HepG2 (cell line): ENCODE measurements at regions not wholly inside any gene's neighbourhood (a gene's known extent, or its start where the extent isn't known, plus 50 kb on each side); places are given as distances from the start of the nearest gene placed in this dataset.

Source experiments
- IRF2 ChIP-seq: IDR thresholded peaks from 2 replicates; pipeline ENCODE4 v1.6.1; 2018; ENCODE audit warnings: missing genetic modification reagents, missing compliant biosample characterization
- KDM4B ChIP-seq: sonication (generic); formaldehyde crosslinking; IDR thresholded peaks from 2 replicates; pipeline ENCODE4 v1.4.0; 2020; ENCODE audit warnings: missing genetic modification reagents
- MAZ ChIP-seq, 2 experiments: sonication (generic) in 1 of 2; formaldehyde crosslinking in 1 of 2; IDR thresholded peaks; 2 replicates each; pipeline versions ENCODE4 v1.5.0 to v1.6.1; 2012 to 2020; ENCODE audit warnings: low read depth in 2 of 2, mild to moderate bottlenecking in 2 of 2, borderline replicate concordance in 1 of 2, improper control_type of control experiment in 1 of 2, low read length in 1 of 2, missing genetic modification reagents in 1 of 2, moderate library complexity in 1 of 2
- POLR2A ChIP-seq, 2 experiments: IDR thresholded peaks; 2 replicates each; pipeline ENCODE4 v1.6.1; 2011; ENCODE audit warnings: low read depth in 2 of 2, low read length in 2 of 2, mild to moderate bottlenecking in 1 of 2, moderate library complexity in 1 of 2; ENCODE audit not compliant: insufficient read depth in 1 of 2
- TCF7L2 ChIP-seq: IDR thresholded peaks from 2 replicates; pipeline ENCODE4 v1.6.1; 2011; ENCODE audit warnings: mild to moderate bottlenecking, low read depth, low read length, moderate library complexity
- TEAD2 ChIP-seq: sonication (generic); formaldehyde crosslinking; IDR thresholded peaks from 2 replicates; pipeline ENCODE4 v1.9.0; 2021; ENCODE audit warnings: missing genetic modification reagents
- ZNF720 ChIP-seq: sonication (generic); formaldehyde crosslinking; IDR thresholded peaks from 2 replicates; pipeline ENCODE4 v1.4.0; 2020; ENCODE audit warnings: missing genetic modification reagents
- ZNF850 ChIP-seq: sonication (generic); formaldehyde crosslinking; conservative IDR thresholded peaks from 2 replicates; pipeline ENCODE4 v1.9.0; 2021; ENCODE audit warnings: mild to moderate bottlenecking, missing genetic modification reagents
- TF ChIP-seq, protein P1 (sequence below): sonication (generic); formaldehyde crosslinking; IDR thresholded peaks from 2 replicates; pipeline ENCODE4 v1.4.0; 2020; ENCODE audit warnings: low read depth, mild to moderate bottlenecking, missing genetic modification reagents
- TF ChIP-seq, protein P2 (sequence below), 2 experiments: sonication (generic) in 1 of 2; formaldehyde crosslinking in 1 of 2; IDR thresholded peaks; 2 replicates each; pipeline versions ENCODE4 v1.4.0 to v1.6.1; 2018 to 2020; ENCODE audit warnings: missing genetic modification reagents in 2 of 2, borderline replicate concordance in 1 of 2, low read depth in 1 of 2, mild to moderate bottlenecking in 1 of 2, missing biosample characterization in 1 of 2

DNA sequence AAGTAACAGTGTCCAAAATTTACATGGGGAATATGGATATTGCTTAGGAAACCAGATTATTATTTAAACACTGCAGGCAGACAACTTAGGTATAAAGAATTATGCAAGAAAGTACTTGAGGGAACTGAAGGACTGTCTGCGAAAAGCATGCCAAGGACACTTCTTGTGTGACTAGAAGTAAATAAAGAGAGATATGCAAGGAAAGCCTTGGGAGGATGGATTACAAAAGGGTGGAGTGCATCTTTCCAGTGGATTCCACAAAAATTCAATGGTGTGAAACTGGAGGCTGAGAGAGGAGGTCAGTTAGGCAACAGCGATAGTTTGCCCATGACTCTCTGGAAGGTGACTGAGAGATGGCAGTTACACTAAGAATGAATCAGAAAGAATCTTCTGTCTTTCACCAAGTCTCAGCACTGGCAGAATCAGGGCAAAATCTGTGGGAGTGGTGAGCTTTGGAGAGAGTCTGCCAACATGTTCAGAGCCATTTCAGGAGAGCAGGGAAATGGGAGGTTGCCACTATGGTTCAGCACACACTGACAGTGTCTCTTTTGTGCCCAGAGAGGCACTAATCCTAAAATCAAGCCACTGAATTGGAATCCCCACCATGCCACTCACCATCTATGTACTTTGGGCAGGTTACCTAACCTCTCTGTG lies 331.6 kb downstream of the BMPER start:
- TF ChIP-seq IRF2 (CRISPR knock-in tag): no peak
- TF ChIP-seq KDM4B (CRISPR knock-in tag): no peak
- no peak for TF ChIP-seq POLR2A (IDR thresholded peaks at IDR 0.05; ENCODE audit: insufficient read depth in 1 of 2, low read depth in 2 of 2, low read length in 2 of 2)
- no peak for TF ChIP-seq TEAD2 (CRISPR knock-in tag)
- TF ChIP-seq MAZ (IDR thresholded peaks at IDR 0.05; ENCODE audit: borderline replicate concordance, low read depth, low read length): no peak
- no peak for TF ChIP-seq MAZ (CRISPR knock-in tag; IDR thresholded peaks at IDR 0.05; ENCODE audit: low read depth)
- TF ChIP-seq, protein P1, sequence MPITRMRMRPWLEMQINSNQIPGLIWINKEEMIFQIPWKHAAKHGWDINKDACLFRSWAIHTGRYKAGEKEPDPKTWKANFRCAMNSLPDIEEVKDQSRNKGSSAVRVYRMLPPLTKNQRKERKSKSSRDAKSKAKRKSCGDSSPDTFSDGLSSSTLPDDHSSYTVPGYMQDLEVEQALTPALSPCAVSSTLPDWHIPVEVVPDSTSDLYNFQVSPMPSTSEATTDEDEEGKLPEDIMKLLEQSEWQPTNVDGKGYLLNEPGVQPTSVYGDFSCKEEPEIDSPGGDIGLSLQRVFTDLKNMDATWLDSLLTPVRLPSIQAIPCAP (CRISPR knock-in tag): no peak
- TF ChIP-seq ZNF850 (CRISPR knock-in tag): no peak
- TF ChIP-seq, protein P2, sequence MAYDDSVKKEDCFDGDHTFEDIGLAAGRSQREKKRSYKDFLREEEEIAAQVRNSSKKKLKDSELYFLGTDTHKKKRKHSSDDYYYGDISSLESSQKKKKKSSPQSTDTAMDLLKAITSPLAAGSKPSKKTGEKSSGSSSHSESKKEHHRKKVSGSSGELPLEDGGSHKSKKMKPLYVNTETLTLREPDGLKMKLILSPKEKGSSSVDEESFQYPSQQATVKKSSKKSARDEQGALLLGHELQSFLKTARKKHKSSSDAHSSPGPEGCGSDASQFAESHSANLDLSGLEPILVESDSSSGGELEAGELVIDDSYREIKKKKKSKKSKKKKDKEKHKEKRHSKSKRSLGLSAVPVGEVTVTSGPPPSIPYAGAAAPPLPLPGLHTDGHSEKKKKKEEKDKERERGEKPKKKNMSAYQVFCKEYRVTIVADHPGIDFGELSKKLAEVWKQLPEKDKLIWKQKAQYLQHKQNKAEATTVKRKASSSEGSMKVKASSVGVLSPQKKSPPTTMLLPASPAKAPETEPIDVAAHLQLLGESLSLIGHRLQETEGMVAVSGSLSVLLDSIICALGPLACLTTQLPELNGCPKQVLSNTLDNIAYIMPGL (CRISPR knock-in tag; IDR thresholded peaks at IDR 0.05; ENCODE audit: borderline replicate concordance in 1 of 2, low read depth in 1 of 2): no peak
- no peak for TF ChIP-seq ZNF720 (CRISPR knock-in tag)
- TF ChIP-seq TCF7L2: no peak
